HG02943 (cell line): ENCODE measurements at regions not wholly inside any gene's neighbourhood (a gene's known extent, or its start where the extent isn't known, plus 50 kb on each side); places are given as distances from the start of the nearest gene placed in this dataset.

Source experiments
- ATAC-seq: cut with Tn5 transposase; IDR thresholded peaks from one replicate; pipeline ENCODE4 v1.9.1; 2021; ENCODE audit warnings: mild to moderate bottlenecking, low read depth, moderate library complexity; ENCODE audit not compliant: unreplicated experiment

DNA sequence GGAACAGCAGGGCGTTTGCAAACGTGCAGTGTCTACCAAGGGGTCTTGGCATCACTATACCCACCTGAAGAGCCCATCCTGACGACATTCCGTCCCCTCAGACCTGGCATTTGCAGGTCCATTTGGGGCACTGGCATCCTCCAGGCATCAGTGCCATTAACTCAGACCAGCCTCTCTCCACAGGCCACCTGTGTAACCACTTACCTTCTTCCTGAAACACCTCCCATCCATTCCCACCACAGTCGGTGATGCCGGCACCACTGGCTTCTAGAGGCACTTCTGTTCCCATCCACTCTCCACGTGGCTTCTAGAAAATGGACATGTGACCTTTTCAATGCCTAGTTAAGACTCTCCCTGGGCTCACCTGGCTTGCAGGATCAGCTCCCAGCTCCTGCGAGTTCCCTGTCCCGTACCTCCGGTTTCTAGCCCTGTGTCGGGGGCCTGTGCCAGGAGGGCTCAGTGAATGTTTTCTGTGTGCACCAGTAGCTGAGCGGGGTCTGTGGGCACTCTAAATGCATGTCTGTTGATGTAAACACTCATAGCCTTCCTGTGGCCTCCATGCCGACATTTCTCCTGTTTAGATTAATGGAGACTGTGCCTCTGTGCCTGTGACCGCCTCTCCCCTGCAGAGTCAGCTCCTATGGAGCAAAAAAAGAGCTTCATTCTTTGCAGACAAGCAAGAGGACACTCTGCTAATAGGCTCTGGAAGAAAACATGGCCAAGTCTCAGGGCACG, 458.0 kb upstream of the HS6ST1 start:
- ATAC-seq, result no peak

DNA sequence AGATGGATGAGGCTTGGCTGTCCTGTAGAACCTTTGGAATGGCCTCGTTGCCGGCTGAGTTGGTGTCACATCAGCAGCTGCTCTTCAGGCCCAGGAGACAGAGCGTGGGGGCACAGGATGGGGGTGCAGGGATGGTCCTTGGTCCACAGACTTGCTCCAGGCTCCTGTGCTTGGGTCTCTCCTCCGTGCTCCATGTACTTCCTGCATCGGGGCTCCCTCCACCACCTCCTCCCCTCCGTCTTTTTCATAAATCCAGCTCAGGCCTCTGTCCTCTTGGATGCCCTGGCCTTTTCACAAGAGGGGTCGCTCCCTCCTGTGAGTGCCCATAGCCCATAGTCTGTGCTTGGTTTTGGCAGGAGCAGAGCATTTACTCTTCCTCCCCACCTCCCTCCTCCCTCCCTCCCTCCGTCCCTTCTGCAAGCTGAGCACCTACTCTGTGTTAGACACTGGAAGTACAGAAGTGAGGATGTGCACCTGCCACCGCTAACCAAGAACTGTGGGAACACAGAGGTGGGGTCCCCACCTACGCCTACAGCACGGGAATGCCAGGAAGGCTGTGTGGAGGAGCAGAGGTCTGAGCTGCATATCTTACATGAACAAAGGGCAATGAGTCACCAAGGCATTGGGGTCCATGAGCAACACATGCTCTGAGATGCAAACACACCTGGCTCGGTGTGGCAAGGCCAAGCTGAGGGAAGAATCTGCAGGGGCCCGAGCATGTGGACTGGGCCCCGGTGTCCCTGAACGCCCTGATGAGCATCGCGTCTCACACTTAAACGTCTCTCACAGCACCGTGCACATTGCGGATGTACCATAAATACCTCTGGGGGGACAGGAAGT, 458.7 kb upstream of the HS6ST1 start:
- no peak for ATAC-seq

DNA sequence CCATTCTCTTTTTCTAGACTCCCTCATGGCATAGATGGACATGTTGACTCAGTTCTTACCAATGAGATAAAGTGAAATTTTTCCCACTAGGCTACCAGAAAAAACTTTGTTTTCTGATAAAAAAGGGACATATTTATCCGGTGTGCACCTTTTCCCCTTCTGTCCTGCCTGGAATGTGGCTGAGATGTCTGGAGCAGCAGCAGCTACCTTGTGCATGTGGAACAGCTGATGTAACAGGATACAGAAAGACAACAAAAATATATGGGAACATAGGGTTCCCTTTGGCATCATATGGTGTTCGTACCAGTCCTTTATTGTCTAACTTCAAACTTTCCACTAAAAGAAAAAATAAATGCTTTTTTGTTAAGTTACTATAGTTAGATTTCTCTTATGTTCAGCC, 460.2 kb upstream of the HS6ST1 start:
- no peak for ATAC-seq

DNA sequence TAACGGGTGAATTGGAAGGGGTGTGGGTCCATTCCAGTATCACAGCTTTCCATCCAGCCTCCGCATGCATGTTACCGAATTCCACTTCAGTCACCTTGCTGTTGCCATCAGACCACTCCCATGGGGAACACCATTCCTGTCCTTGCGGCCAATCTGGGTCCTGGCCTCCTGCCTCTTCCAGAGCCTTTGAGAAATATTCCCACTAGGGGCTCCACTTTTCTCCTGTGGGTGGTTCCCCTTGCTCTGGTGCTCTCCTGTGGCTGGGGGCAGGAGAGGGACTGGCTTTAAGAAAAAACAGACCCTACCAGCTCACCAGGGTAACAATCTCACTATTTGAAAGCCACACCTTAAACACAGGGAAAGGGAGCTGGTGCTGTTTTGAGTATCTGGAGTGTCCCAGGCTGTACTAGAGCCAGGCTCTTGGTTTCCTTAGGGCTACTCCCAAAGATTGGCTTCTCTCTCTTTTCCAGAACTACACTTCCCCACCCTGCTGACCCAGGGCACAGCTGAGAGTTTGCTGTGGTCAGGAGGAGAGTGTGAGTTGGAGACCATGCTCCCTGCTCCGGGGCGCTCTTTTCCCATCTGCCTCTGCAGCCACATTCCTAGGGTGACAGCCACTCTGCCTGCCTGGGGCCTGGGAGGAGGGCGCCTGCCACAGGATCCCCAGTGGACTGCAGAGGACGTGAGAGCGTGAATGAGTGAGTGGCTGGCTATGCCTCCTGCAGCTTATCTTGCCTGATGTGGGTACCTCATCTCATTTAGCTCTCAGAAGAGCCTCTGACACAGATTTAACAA, 460.8 kb upstream of the HS6ST1 start:
- ATAC-seq, result no peak

DNA sequence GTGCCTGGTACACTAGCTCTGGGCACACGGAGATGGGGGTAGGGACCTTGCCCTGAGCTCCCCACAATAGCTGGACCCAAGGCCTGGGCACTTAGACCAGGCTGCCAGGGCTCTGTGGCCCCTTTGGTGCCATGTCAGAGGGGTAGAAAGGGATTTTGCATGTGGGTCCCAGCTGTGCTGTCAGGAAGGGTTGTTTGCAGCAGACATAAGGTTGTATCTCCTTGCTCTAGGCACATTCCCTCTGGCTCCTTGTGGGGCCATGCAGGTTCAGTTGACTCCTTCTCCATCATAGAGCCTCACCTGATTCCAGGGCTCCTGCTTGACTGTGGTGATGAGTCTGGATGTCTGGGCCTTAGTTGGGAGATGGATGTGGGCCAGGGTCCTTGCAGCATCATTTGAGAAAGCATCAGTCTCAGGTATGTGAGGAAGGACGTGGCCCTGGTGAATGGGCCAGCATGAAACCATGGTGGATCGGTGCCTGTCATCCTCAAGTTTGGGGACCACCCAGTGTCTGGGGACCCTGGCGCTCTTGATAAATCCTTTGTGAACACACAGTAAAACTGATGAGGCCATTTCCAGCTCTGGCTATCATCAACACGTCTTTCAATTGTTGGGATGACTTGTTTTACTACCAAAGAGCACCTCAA, 461.9 kb upstream of the HS6ST1 start:
- ATAC-seq, result no peak

DNA sequence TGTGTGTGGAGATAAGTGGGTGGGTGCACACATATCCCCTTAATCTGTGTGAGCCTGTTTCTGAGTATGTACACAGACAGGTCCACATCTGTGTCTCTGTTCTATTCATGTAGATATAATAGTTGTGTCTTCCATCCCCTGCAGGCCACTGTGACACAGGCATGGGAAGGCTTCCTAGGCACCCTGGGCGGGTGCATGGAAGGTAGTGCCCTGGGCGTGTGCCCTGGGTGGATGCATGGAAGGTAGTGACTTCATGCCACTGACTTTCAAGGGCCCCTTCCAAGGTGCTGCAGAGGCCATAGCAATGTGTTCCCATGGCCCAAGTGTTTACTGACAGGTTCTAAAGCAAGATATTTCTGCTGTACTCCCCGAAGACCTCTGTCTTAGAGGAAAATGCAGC, 462.5 kb upstream of the HS6ST1 start:
- ATAC-seq, result no peak

DNA sequence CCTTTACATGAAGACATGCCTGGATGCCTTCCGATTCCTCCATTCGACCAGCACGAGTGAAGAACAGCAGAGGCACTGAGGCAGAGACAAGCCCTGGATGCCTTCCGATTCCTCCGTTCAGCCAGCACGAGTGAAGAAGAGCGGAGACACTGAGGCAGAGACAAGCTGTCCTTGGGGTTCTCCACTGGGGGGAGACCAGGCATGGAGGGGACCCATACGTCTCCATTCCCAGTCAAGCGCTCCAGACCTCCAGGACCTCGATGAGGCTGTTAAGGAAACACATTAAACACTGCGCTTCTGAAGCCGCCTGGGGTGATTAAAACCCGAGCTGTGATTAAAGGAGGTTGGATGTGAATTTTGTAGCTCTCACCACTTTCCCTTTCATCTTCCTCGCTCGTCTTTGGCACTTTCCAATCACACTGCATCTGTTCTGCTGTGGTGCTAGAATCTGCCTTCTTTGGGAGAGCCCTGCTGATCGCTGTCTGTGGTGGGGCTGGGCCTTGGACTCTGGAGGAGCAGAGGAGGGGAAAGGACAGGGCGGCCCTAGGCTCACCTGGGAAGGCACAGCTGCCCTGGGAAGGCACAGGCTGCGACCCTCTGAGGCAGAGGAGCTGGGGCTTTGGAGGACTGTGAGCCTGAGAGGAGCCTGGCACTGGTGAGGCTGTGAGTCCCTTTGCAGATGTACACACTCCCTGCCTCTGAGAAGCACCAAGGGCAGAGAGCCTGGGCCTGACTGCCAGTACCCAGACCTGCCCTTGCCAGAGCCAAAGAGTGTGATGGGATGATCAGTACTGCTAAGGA, 463.1 kb upstream of the HS6ST1 start:
- no peak for ATAC-seq

DNA sequence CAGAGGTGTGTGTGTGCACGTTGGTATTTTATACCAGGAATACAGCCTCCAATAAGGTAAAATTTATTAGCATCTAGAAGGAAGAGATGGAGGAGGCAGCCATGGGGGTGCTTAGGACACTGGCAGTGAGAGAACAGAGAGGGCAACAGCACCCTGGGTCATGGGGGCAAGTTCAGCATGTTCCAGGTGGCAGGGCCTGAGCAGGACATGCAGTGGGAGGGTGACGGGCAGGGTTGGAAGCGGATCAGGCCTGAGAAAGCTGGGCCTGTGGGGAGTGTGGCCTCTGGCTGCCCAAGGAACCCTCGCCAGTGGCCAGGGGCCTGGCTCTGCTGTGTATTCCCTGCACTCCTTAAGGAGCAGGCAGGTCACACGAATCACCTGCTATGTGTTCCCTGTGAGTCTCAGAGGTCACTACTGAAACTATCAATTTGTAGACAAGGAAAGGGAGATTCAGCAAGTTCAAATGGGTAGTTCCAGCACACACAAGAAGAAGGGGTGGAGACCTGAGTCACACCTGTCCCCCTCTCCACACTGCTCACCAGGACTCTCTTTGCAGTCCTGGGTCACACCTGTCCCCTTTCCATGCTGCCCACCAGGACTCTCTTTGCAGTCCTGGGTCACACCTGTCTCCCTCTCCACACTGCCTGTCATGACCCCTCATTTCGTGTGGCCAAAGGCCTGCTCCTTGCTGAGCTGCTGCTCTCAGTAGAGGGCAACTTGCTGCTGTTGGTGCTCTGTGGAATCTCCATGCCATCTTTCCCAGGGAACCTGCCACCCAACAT, 463.9 kb upstream of the HS6ST1 start:
- ATAC-seq, result no peak

DNA sequence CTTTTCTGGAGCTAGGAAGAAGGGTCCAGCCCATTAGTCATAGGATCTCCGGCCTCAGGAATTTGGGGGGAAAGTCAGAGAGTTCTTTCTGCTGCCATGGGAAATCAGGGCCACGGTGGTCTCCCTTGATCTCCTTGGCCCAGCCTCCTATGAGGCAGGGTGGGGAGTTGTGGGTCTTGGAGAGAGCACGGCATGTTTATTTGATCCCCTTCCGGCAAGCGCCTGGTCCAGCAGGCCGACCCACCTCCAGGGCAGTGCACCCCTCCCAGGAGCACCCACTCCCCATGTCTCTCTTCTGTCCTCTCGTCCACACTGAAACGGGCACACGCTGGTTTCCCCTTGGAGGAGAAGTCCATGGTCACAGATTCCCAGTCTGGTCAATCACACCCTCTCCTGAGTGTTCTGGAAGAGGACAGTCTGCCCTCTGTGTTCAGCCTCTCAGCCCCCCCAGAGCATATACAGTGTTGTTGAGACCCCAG, 464.6 kb upstream of the HS6ST1 start:
- ATAC-seq, result no peak

DNA sequence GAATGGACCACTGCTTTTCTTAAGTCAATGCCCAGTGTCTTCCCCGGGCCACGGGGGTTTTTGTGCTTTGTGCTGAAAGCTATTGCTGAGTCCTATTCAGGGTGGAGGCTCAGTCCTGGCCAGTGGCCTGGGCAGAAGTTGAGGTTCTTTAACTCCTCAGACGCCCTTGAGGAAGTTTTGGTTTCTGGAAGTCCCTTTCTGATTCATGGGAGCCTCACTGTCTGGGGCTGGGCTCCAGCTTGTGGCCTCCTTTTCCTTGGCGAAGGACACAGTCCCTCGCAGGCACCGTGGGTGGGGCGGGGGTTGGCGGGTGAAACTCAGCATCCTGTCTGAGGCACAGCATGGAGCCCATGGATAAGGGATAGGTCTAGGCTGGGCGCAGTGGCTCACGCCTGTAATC, 465.2 kb upstream of the HS6ST1 start:
- ATAC-seq, result no peak

DNA sequence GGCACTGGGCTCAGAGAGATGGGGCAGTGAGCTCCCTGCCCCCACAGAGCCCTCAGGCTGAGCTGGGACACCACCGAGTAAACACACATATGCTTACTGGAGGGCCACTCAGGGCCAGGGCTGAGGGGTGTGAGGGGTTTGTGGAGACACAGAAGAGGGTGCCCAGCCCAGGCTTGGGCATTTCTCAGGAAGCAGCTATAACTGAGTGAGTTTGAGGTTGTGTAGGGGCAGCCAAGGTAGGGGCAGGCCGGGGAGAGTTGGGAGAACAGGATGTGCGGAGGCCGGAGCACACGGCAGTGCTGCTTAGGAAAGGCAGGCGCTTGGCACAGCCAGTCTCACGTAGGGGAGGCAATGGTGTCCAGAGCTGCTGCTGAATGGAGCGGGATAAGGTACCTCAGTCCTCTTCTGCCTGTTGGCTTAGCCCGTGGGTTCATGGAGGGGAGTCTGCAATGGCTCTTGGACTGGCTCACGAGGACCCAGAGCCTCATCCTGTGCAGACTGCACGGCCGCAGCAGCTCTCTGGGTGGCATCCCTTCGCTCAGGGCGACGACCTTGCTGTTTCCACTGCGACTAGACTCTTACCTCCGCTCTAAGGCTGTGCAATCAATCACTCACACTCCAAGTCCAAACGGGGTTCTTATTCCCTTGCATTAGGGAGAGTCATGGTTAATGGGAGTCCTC, 466.1 kb upstream of the HS6ST1 start:
- no peak for ATAC-seq

DNA sequence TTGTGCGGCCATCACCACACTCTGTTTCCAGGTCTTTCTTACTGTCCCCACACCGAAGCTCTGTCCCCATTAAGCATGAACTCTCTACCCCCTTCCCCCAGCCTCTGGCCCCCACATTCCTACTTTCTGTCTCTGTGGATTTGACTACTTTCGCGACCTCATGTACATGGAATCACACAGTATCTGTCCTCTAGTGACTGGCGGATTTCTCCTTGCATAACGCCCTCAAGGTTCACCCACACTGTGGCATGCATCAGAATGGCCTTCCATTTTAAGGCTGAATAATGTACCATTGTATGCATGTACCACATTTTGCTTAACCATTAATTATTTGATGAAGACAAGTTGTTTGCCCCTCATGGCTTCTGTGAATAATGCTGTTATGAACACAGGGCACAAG, 467.6 kb upstream of the HS6ST1 start:
- ATAC-seq, result no peak

DNA sequence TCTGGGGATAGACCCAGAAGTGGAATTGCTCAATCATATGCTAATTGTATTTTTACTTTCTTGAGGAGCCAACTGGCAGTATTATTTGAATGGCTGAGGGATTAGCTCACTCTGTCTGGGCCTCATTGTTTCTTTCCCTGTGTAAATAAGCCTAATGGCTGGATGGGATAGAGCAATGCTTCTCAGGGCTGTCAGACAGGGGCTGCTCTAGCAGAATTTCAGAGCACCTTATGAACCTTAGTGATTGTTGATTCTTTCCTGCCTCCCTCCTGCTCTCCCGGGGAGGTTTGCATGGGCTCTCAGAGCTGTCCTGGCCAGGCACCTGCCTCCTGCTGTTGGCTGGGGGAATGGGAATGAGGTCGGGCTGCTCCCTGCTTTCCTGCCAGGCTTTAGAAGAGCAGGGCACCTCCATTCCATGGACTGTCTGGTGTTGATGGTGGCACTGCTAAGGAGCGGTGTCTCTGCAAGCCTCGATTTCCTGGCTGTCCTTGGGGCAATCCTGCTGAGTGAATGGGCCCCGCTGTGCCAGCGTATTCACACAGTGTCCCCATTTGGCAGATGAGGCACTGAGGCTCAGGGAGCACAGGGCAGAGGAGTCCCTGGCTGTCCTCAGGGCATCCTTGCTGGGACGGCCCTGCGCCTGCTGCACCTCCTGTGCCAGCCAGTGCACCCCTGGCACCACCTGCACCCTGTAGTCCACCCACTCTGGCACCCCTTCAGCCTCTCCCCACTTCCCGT, 468.2 kb upstream of the HS6ST1 start:
- no peak for ATAC-seq

DNA sequence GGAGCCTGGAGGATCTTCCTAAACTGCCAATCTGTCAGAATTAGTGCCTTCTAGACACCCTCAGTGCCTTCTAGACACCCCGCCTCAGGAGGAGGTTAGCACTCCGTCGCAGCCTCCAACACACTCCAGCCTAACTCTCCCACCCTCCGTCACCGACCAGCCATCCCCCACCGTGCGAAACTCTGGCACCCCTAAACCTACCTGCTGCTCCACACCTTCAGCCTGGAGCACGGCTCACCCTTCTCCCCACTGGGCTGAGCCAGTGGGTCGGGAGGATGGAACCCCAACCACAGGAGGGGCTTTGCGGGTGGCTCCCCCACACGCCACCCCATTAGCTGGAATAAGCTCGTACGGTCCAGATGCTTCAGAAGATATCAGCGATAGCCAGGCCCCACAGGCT, 468.9 kb upstream of the HS6ST1 start:
- ATAC-seq, result no peak

DNA sequence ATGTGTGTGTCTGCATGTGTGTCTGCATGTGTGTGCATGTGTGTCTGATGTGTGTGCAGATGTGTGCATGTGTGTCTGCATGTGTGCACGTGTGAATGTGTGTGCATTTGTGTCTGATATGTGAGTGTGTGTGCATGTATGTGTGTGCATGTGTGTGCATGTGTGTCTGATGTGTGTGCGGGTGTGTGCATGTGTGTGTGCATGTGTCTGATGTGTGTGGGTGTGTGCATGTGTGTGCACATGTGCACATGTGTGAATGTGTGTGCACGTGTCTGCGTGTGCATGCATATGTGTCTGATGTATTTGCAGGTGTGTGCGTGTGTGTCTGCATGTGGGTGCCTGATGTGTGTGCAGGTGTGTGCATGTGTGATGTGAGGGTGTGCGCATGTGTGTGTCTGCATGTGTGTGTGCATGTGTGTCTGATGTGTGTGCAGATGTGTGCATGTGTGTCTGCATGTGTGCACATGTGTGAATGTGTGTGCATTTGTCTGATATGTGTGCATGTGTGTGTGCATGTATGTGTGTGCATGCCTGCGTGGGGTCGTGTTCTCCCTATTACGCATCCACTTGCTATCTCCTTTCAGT, 470.1 kb upstream of the HS6ST1 start:
- ATAC-seq, result no peak

DNA sequence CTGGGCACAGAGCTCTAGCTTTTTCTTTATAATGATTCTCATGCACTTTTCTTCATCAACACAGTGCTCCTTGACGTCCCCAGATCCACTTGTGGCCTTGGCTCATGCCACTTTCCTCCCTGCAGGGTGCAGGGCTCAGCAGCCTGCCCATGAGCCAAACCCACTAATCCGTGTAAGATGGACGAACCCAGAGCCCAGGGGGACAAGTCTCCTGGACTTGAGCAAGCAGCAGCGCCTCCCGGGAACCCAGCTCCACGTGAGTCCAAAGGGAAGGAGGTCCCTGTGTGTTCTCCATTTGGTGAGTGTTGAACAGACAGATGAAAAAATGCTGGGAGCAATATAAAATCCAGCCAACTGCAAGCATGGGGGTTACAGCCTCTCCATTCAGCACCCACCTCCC, 470.6 kb upstream of the HS6ST1 start:
- no peak for ATAC-seq

DNA sequence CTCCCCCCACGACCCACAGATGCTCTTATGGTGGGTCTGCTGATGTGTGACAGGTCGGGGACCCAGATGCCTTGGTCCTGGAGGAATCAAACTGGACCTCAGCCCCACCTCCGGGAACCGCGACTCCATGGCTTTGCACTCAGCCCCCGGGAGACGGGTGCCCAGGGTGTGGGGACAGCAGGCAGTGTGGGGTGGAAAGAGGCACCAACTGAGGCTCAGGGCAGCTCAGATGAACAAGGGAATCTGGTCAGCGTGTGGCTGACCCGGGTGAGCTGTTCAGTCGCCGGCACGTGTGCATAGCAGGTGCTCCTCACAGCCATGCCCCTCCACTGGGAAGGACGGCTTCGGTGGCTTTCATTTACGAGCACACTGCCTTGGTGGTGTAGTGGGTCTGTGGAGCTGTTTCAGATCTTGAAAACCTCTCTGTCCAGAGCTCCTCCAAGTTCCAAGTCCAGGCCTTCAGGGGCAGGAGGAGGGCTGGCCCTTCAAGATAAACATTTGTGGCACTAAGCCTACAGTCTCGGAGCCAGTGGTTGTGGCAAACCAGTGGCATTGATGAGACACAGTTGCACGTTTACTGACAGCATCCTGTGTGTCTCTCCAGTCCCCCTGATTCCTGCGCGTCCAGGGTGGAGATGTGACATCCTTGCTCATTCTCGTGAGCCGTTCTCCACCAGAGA, 471.2 kb upstream of the HS6ST1 start:
- ATAC-seq, result no peak
